ENCODE measurements at regions not wholly inside any gene's neighbourhood (a gene's known extent, or its start where the extent isn't known, plus 50 kb on each side); places are given as distances from the start of the nearest gene placed in this dataset.

- TF ChIP-seq, protein P1, sequence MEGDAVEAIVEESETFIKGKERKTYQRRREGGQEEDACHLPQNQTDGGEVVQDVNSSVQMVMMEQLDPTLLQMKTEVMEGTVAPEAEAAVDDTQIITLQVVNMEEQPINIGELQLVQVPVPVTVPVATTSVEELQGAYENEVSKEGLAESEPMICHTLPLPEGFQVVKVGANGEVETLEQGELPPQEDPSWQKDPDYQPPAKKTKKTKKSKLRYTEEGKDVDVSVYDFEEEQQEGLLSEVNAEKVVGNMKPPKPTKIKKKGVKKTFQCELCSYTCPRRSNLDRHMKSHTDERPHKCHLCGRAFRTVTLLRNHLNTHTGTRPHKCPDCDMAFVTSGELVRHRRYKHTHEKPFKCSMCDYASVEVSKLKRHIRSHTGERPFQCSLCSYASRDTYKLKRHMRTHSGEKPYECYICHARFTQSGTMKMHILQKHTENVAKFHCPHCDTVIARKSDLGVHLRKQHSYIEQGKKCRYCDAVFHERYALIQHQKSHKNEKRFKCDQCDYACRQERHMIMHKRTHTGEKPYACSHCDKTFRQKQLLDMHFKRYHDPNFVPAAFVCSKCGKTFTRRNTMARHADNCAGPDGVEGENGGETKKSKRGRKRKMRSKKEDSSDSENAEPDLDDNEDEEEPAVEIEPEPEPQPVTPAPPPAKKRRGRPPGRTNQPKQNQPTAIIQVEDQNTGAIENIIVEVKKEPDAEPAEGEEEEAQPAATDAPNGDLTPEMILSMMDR (IDR thresholded peaks at IDR 0.05; ENCODE audit: low read depth, low read length) = no peak
- no peaks in the 10 kb centered on the region for H3K4me1 ChIP-seq (ENCODE audit: low read depth)
- DNase-seq (ENCODE audit: low read depth in 1 of 2, low spot score in 1 of 2) = no peak
- no peaks in the 10 kb centered on the region for H3K27me3 ChIP-seq
- H3K4me3 ChIP-seq = no peak overlapping the region
- H3K36me3 ChIP-seq = no peaks in the 10 kb centered on the region
- no peaks in the 10 kb centered on the region for H3K9me3 ChIP-seq (ENCODE audit: low read depth)
- H3K27ac ChIP-seq = no peak overlapping the region
These were observed 74.2 kb upstream of the SATB1 start for GRCh38 chr3:18499301-18499700.

GRCh38 chr3:18494251-18494650 lies 69.1 kb upstream of the SATB1 start:
- Histone ChIP-seq H3K4me1 (ENCODE audit: low read depth) (no peaks in the 10 kb centered on the region), H3K9me3 (ENCODE audit: low read depth) (no peaks in the 10 kb centered on the region), H3K27ac (no peak overlapping the region), H3K27me3 (no peaks in the 10 kb centered on the region), H3K36me3 (no peaks in the 10 kb centered on the region), H3K4me3 (no peak overlapping the region)
- DNase-seq (ENCODE audit: low read depth in 1 of 2, low spot score in 1 of 2) = no peak
- TF ChIP-seq, protein P1 (IDR thresholded peaks at IDR 0.05; ENCODE audit: low read depth, low read length) = no peak

- no peak for DNase-seq (ENCODE audit: low read depth in 1 of 2, low spot score in 1 of 2)
- Histone ChIP-seq H3K36me3 (no peaks in the 10 kb centered on the region), H3K9me3 (ENCODE audit: low read depth) (no peaks in the 10 kb centered on the region), H3K27ac (no peak overlapping the region), H3K27me3 (no peaks in the 10 kb centered on the region), H3K4me3 (no peak overlapping the region), H3K4me1 (ENCODE audit: low read depth) (no peaks in the 10 kb centered on the region)
- TF ChIP-seq, protein P1 (IDR thresholded peaks at IDR 0.05; ENCODE audit: low read depth, low read length) = no peak
These were observed 64.8 kb upstream of the SATB1 start for GRCh38 chr3:18489939-18490338.

GRCh38 chr3:18483226-18483625 lies 58.1 kb upstream of the SATB1 start:
- no peaks in the 10 kb centered on the region for H3K27me3 ChIP-seq
- no peak overlapping the region for H3K4me3 ChIP-seq
- DNase-seq (ENCODE audit: low read depth in 1 of 2, low spot score in 1 of 2) = no peak
- H3K9me3 ChIP-seq (ENCODE audit: low read depth) = no peaks in the 10 kb centered on the region
- H3K36me3 ChIP-seq = no peaks in the 10 kb centered on the region
- no peak overlapping the region for H3K27ac ChIP-seq
- H3K4me1 ChIP-seq (ENCODE audit: low read depth) = no peaks in the 10 kb centered on the region
- TF ChIP-seq, protein P1 (IDR thresholded peaks at IDR 0.05; ENCODE audit: low read depth, low read length) = no peak

DNA sequence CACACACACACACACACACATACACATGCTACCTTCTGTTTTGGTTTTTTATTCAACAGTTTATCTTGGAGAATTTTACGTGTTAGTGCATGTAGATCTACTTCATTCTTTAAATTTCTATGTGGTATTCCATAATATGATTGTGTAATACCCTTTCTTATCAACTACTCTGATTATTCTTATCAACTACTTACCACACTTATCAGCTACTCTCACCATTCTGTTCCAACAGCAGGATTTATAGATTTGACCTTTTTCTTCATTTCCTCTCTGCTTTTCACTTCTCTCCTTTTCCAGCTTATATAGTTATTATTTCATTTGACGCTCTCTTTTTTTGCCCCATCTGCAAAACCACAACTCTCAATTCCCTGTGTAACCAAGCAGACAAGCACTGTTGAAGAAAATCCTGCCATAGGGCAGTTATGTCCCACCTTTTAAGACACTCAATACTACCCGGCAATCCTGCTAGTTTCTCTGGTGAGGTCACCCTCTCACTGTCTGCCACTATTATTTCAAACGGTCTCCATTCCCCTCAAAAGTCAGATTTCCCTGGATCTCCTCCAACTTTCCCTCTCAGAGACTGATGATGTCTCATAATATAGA lies 56.9 kb upstream of the SATB1 start:
- Histone ChIP-seq H3K36me3 (no peaks in the 10 kb centered on the region), H3K4me1 (ENCODE audit: low read depth) (no peaks in the 10 kb centered on the region), H3K9me3 (ENCODE audit: low read depth) (no peaks in the 10 kb centered on the region), H3K4me3 (no peak overlapping the region), H3K27ac (no peak overlapping the region), H3K27me3 (no peaks in the 10 kb centered on the region)
- DNase-seq (ENCODE audit: low read depth in 1 of 2, low spot score in 1 of 2) = no peak
- TF ChIP-seq, protein P1 (IDR thresholded peaks at IDR 0.05; ENCODE audit: low read depth, low read length) = no peak

Data from cardiac muscle cell (in vitro differentiated cells and primary cell).